VCaP (cell line): ENCODE measurements at regions not wholly inside any gene's neighbourhood (a gene's known extent, or its start where the extent isn't known, plus 50 kb on each side); places are given as distances from the start of the nearest gene placed in this dataset.

Experiments
- H3K27ac ChIP-seq: fragments of 450-650 bp; 2 replicates; pipeline ENCODE4 v1.5.1; 2017
- CTCF ChIP-seq: fragments of 450-650 bp; conservative IDR thresholded peaks from 2 replicates; pipeline ENCODE4 v1.5.1; 2017; ENCODE audit warnings: mild to moderate bottlenecking, moderate library complexity

DNA sequence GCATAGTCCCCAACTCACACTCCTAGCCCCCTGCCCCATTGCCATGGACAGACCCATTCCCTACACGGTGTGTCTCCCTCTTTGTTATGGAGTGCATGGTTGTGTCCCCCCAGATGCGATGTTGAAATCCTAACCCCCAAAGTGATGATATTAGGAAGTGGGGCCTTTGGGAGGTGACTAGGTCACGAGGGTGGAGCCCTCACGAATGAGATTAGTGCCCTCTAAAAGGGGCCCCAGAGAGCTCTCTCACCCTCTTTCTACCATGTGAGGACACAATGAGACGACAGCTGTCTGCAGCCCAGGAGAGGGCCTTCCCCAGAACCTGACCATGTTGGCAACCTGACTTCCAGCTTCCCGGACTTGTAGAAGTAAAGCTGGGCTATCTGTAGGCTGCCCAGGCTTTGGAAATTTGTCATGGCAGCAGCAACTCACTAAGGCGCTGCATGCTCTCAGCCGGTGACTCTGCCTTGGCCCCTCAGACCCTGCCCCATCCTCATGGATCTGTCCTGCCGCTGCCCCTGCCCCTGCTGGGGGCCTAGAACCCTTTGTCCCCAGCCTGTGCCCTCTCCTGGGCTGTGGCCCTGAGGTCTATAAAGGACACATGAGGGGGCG lies 318.1 kb upstream of the RTL1 start:
- no peak for TF ChIP-seq CTCF
- no peak overlapping the region for H3K27ac ChIP-seq

- no peak for TF ChIP-seq CTCF
- no peak overlapping the region for H3K27ac ChIP-seq
Measured at GRCh38 chr14:101222362-101223070, 319.0 kb upstream of the RTL1 start.

DNA sequence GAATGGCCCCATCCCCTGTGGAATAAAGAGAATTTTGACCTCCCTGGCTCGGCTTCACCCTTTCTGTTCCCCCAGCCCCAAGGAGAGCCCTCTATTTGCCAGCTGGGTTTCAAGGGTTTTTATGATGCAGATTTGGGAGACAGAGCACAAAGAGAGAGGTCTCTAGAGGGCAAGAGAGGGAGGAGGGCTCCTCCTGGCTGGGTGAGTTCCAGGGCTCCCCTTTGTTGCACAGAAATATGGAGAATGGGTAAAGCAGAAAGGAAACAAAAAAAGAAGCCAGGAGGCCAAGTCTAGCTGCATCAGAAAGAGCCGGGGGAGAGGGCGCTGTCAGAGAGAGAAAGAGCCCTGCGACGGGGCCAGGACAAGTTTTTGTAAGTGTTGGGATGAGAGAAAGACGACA lies 319.6 kb upstream of the RTL1 start:
- no peak overlapping the region for H3K27ac ChIP-seq
- no peak for TF ChIP-seq CTCF

DNA sequence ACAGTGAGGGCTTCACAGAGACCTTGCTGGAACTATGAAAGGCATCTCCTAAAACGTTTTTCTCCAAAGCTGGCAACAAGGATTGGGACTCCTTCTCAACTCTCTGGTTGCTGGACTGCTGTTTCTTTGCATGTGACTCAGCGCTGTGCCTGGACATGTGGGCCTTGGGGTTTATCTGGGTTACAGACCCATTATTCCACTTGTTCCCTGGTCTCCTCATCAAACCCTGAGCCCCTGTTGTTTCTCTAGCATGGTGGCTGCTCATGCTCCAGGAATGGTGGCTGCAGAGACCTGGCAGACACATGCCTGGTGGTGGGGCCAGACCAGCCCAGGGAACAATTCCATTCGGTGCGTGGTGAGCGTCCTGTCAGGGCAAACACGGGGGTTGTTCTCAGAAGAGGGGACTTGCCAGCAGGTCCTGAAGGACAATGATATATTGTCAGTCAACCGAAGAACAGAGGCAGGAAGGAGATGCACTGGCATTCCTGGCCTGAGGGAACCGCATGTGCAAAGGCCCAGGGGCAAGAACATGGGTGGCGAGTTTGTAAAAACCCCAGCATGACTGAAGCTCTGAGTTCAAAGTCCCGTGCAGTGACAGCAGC lies 320.1 kb upstream of the RTL1 start:
- H3K27ac ChIP-seq, result no peak overlapping the region
- no peak for TF ChIP-seq CTCF

- no peak overlapping the region for H3K27ac ChIP-seq
- TF ChIP-seq CTCF, result no peak
Measured at GRCh38 chr14:101224356-101225156, 321.0 kb upstream of the RTL1 start.

GRCh38 chr14:101225157-101226152 lies 321.9 kb upstream of the RTL1 start:
- TF ChIP-seq CTCF, result no peak

More at GRCh38 chr14:101225157-101226152, 321.9 kb upstream of the RTL1 start:
- no peak overlapping the region for H3K27ac ChIP-seq
